RWPE2 (cell line): ENCODE measurements at regions not wholly inside any gene's neighbourhood (a gene's known extent, or its start where the extent isn't known, plus 50 kb on each side); places are given as distances from the start of the nearest gene placed in this dataset.
A peak's percentile ranks its signal among the peaks of the same experiment; 100 is the strongest.

Source experiments
- ATAC-seq: fragments of 200-7000 bp; cut with Tn5 transposase; 3 replicates; pipeline ENCODE4 v1.9.1; 2021; ENCODE audit warnings: low read depth
- DNase-seq: peaks from one replicate; pipeline ENCODE4 v3.0.0-alpha.2; 2020; ENCODE audit warnings: low spot score
- H3K27ac ChIP-seq: fragments of 450-650 bp; 2 replicates; pipeline ENCODE4 v1.5.1; 2017; ENCODE audit warnings: mild to moderate bottlenecking; ENCODE audit not compliant: poor library complexity, severe bottlenecking
- H3K27me3 ChIP-seq: fragments of 250-450 bp; sonication (Bioruptor Pico); 2 replicates; pipeline ENCODE4 v1.5.1; 2021; ENCODE audit warnings: mild to moderate bottlenecking, moderate library complexity; ENCODE audit not compliant: insufficient read depth, poor library complexity, severe bottlenecking
- H3K36me3 ChIP-seq: fragments of 250-450 bp; sonication (Bioruptor Pico); 2 replicates; pipeline ENCODE4 v1.5.1; 2020; ENCODE audit warnings: low read depth, mild to moderate bottlenecking, moderate library complexity
- H3K4me1 ChIP-seq: fragments of 250-450 bp; sonication (Bioruptor Pico); 2 replicates; pipeline ENCODE4 v1.5.1; 2021; ENCODE audit warnings: mild to moderate bottlenecking, moderate library complexity; ENCODE audit not compliant: insufficient read depth, poor library complexity, severe bottlenecking
- H3K4me3 ChIP-seq: fragments of 250-450 bp; sonication (Bioruptor Pico); 2 replicates; pipeline ENCODE4 v1.5.1; 2021; ENCODE audit warnings: mild to moderate bottlenecking, moderate library complexity; ENCODE audit not compliant: severe bottlenecking
- H3K9me3 ChIP-seq: fragments of 250-450 bp; sonication (Bioruptor Pico); 2 replicates; pipeline ENCODE4 v1.5.1; 2021; ENCODE audit warnings: mild to moderate bottlenecking, moderate library complexity; ENCODE audit not compliant: severe bottlenecking
- CTCF ChIP-seq: fragments of 450-650 bp; IDR thresholded peaks from one replicate; pipeline ENCODE4 v1.5.1; 2017; ENCODE audit warnings: mild to moderate bottlenecking, moderate library complexity; ENCODE audit not compliant: poor library complexity, severe bottlenecking

DNA sequence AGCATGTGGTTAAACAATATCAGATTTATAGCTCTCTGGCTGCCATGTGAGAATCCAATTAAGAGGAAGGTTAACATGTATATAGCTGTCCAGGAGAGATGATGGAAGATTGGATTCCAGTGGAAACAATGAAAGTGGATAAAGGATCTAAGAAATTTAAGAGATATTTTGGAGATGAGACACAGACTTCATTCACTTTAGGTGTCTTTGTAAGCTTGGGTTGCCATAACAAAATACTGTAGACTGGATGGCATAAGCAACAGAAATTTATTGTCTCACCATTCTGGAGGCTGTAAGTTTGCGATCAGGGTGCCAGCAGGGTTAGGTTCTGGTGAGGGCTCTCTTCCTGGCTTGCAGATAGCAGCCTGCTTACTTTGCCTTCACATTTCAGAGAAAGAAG, 155.9 kb upstream of the MYOCD start:
- TF ChIP-seq CTCF = no peak
- Histone ChIP-seq H3K27ac (no peak overlapping the region), H3K36me3 (no peaks in the 10 kb centered on the region), H3K27me3 (no peaks in the 10 kb centered on the region), H3K4me1 (no peaks in the 10 kb centered on the region), H3K9me3 (no peaks in the 10 kb centered on the region), H3K4me3 (no peak overlapping the region)
- ATAC-seq (no peak), DNase-seq (no peak)

DNA sequence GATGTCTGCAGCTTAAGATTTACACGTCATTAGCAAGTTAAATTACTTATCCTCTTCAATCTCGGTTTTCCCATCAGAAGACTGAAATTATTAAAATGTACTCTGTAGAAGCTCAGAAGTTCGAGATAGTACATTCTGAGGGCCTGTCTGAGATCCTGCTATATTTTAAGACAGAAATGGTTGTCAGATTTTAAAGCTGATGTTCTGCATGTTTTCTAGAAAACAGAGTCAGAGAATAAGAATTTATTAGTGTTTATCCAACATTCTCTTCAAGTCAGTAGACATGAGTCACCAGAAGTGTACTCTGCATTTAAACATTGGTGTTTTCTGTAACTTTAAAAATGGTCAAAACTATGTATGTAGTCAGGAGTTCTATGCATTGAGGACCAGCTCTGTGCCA, 155.2 kb upstream of the MYOCD start:
- DNase-seq = no peak
- H3K9me3 ChIP-seq = no peaks in the 10 kb centered on the region
- no peaks in the 10 kb centered on the region for H3K4me1 ChIP-seq
- H3K4me3 ChIP-seq = no peak overlapping the region
- no peak for TF ChIP-seq CTCF
- H3K27me3 ChIP-seq = no peaks in the 10 kb centered on the region
- ATAC-seq = peak; percentile 68
- no peaks in the 10 kb centered on the region for H3K36me3 ChIP-seq
- H3K27ac ChIP-seq = peak overlapping the region; percentile 22

GRCh38 chr17:12512694-12513355, 152.9 kb upstream of the MYOCD start:
- no peak for ATAC-seq
- no peaks in the 10 kb centered on the region for H3K27me3 ChIP-seq
- H3K4me3 ChIP-seq = no peak overlapping the region
- no peak overlapping the region for H3K27ac ChIP-seq
- no peaks in the 10 kb centered on the region for H3K36me3 ChIP-seq
- no peaks in the 10 kb centered on the region for H3K4me1 ChIP-seq
- no peak for TF ChIP-seq CTCF
- no peak for DNase-seq
- H3K9me3 ChIP-seq = no peaks in the 10 kb centered on the region

DNA sequence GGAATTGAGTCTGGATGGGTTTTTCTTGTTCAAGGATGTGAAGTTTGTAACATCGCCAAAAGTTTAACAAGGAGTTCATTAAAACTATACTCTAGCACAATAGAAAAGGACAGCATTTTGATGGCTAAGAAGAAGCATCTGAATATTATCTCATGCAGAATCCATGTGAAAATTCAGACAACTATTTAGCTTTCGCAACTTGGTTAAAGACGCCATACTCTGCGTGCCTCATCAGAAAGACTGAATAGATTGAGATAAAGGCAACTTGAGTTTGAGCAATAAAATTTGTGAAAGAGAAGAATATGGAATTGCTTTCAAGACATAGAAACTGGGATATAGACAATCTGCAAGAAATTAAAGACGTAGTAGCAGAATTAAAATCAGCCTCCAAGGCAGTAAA, 151.1 kb upstream of the MYOCD start:
- Histone ChIP-seq H3K27me3 (no peaks in the 10 kb centered on the region), H3K27ac (no peak overlapping the region), H3K4me3 (no peak overlapping the region), H3K36me3 (no peaks in the 10 kb centered on the region), H3K4me1 (no peaks in the 10 kb centered on the region), H3K9me3 (no peaks in the 10 kb centered on the region)
- DNase-seq (no peak), ATAC-seq (no peak)
- TF ChIP-seq CTCF = no peak

GRCh38 chr17:12519956-12520594, 145.6 kb upstream of the MYOCD start:
- Histone ChIP-seq H3K27me3 (no peaks in the 10 kb centered on the region), H3K27ac (no peak overlapping the region), H3K4me1 (peaks cover 5% of the 10 kb centered on the region), H3K9me3 (no peaks in the 10 kb centered on the region), H3K36me3 (no peaks in the 10 kb centered on the region), H3K4me3 (no peak overlapping the region)
- TF ChIP-seq CTCF = no peak
- no peak for DNase-seq
- no peak for ATAC-seq
